Activated CD8-positive, alpha-beta T cell treated with anti-CD3 and anti-CD28 coated beads for 36 hours (primary cell): ENCODE measurements at regions not wholly inside any gene's neighbourhood (a gene's known extent, or its start where the extent isn't known, plus 50 kb on each side); places are given as distances from the start of the nearest gene placed in this dataset.

ENCODE experiments used
- ATAC-seq: fragments of 200-7000 bp; cut with Tn5 transposase; one replicate; pipeline ENCODE4 v1.10.0; 2021; ENCODE audit warnings: mild to moderate bottlenecking, moderate library complexity
- CTCF ChIA-PET: fragments of 350-600 bp; sonication (Branson Sonifier 250); formaldehyde crosslinking; loops from one replicate; lab custom pipeline; 2021; ENCODE audit warnings: antibody characterized with exemption; lab: Charles Lee
- POLR2A ChIA-PET: fragments of 350-600 bp; sonication (Branson Sonifier 250); formaldehyde crosslinking; loops from one replicate; lab custom pipeline; 2021; ENCODE audit warnings: antibody characterized with exemption; lab: Charles Lee
- DNase-seq: peaks from one replicate; pipeline ENCODE4 v3.0.0-alpha.2; 2020
- H3K27ac Mint-ChIP-seq: one replicate; pipeline ENCODE4 v1.8.0; 2021; ENCODE audit warnings: mild to moderate bottlenecking, mixed read lengths
- H3K27me3 Mint-ChIP-seq: one replicate; pipeline ENCODE4 v1.8.0; 2021; ENCODE audit warnings: mixed read lengths
- H3K36me3 Mint-ChIP-seq: one replicate; pipeline ENCODE4 v1.8.0; 2021; ENCODE audit warnings: low read depth, mixed read lengths
- H3K4me1 Mint-ChIP-seq: one replicate; pipeline ENCODE4 v1.8.0; 2021; ENCODE audit warnings: low read depth, mixed read lengths
- H3K4me3 Mint-ChIP-seq: one replicate; pipeline ENCODE4 v1.8.0; 2021; ENCODE audit warnings: mild to moderate bottlenecking, moderate library complexity, mixed read lengths
- H3K9me3 Mint-ChIP-seq: one replicate; pipeline ENCODE4 v1.8.0; 2021; ENCODE audit warnings: mixed read lengths
- CTCF ChIP-seq: fragments of 200-600 bp; IDR thresholded peaks from one replicate; pipeline ENCODE4 v1.8.0; 2022; ENCODE audit warnings: antibody characterized with exemption, mild to moderate bottlenecking
- intact Hi-C: fragments of 100-400 bp; cut with micrococcal nuclease; formaldehyde crosslinking; loops from one replicate; pipeline ENCODE4 v1.10.0; 2022

- POLR2A ChIA-PET: no interaction called here
- no peak for DNase-seq
- no peaks in the 10 kb centered on the region for H3K36me3 Mint-ChIP-seq
- H3K27ac Mint-ChIP-seq: no peak overlapping the region
- no peaks in the 10 kb centered on the region for H3K27me3 Mint-ChIP-seq
- intact Hi-C loops: no loop called here
- no peaks in the 10 kb centered on the region for H3K4me1 Mint-ChIP-seq
- no peak for TF ChIP-seq CTCF
- CTCF ChIA-PET: interaction anchor here (1.2 kb wide), 1 partner anchor 266 kb away, joined by 3 read pairs; no protein-coding TSS in a partner anchor
- ATAC-seq: no peak
- H3K4me3 Mint-ChIP-seq: no peak overlapping the region
- H3K9me3 Mint-ChIP-seq: peaks cover 6% of the 10 kb centered on the region
Measured at GRCh38 chr6:100134703-100135102, 140.7 kb upstream of the MCHR2 start.

GRCh38 chr6:100134297-100134696 lies 140.3 kb upstream of the MCHR2 start:
- no peak for TF ChIP-seq CTCF
- H3K9me3 Mint-ChIP-seq: peaks cover 6% of the 10 kb centered on the region
- no peak overlapping the region for H3K4me3 Mint-ChIP-seq
- DNase-seq: no peak
- H3K27me3 Mint-ChIP-seq: no peaks in the 10 kb centered on the region
- no peaks in the 10 kb centered on the region for H3K4me1 Mint-ChIP-seq
- CTCF ChIA-PET: interaction anchor here (1.2 kb wide), 1 partner anchor 266 kb away, joined by 3 read pairs; no protein-coding TSS in a partner anchor
- POLR2A ChIA-PET: no interaction called here
- H3K36me3 Mint-ChIP-seq: no peaks in the 10 kb centered on the region
- intact Hi-C loops: no loop called here
- ATAC-seq: no peak
- H3K27ac Mint-ChIP-seq: no peak overlapping the region

- H3K27ac Mint-ChIP-seq: no peak overlapping the region
- H3K4me1 Mint-ChIP-seq: no peaks in the 10 kb centered on the region
- no peak for ATAC-seq
- H3K36me3 Mint-ChIP-seq: no peaks in the 10 kb centered on the region
- intact Hi-C loops: no loop called here
- CTCF ChIA-PET: no interaction called here
- no peak overlapping the region for H3K4me3 Mint-ChIP-seq
- DNase-seq: no peak
- peaks cover 6% of the 10 kb centered on the region for H3K9me3 Mint-ChIP-seq
- POLR2A ChIA-PET: no interaction called here
- no peak for TF ChIP-seq CTCF
- H3K27me3 Mint-ChIP-seq: no peaks in the 10 kb centered on the region
Measured at GRCh38 chr6:100132005-100132404, 138.0 kb upstream of the MCHR2 start.

GRCh38 chr6:100130630-100131029 lies 136.6 kb upstream of the MCHR2 start:
- Mint-ChIP-seq H3K27ac (no peak overlapping the region), H3K4me1 (no peaks in the 10 kb centered on the region), H3K9me3 (peaks cover 6% of the 10 kb centered on the region), H3K27me3 (no peaks in the 10 kb centered on the region), H3K4me3 (no peak overlapping the region), H3K36me3 (no peaks in the 10 kb centered on the region)
- POLR2A ChIA-PET: interaction anchor here (0.6 kb wide), 1 partner anchor 591 kb away, joined by 3 read pairs; no protein-coding TSS in a partner anchor
- CTCF ChIA-PET: no interaction called here
- no peak for ATAC-seq
- intact Hi-C loops: no loop called here
- no peak for DNase-seq
- TF ChIP-seq CTCF: no peak

- intact Hi-C loops: no loop called here
- no peak overlapping the region for H3K27ac Mint-ChIP-seq
Measured at GRCh38 chr6:100126790-100127484, 132.9 kb upstream of the MCHR2 start.

More at GRCh38 chr6:100126790-100127484, 132.9 kb upstream of the MCHR2 start:
- CTCF ChIA-PET: no interaction called here
- H3K27me3 Mint-ChIP-seq: peaks cover 3% of the 10 kb centered on the region
- no peaks in the 10 kb centered on the region for H3K36me3 Mint-ChIP-seq
- no peaks in the 10 kb centered on the region for H3K4me1 Mint-ChIP-seq
- POLR2A ChIA-PET: interaction anchor here (0.6 kb wide), 1 partner anchor 23 kb away, joined by 4 read pairs; no protein-coding TSS in a partner anchor
- H3K9me3 Mint-ChIP-seq: peaks cover 6% of the 10 kb centered on the region
- DNase-seq (no peak), ATAC-seq (peak; percentile 27)
- no peak for TF ChIP-seq CTCF
- no peak overlapping the region for H3K4me3 Mint-ChIP-seq
